GM21367 (cell line): ENCODE measurements at regions not wholly inside any gene's neighbourhood (a gene's known extent, or its start where the extent isn't known, plus 50 kb on each side); places are given as distances from the start of the nearest gene placed in this dataset.

Experiments
- ATAC-seq: cut with Tn5 transposase; IDR thresholded peaks from one replicate; pipeline ENCODE4 v1.9.1; 2021; ENCODE audit not compliant: unreplicated experiment

DNA sequence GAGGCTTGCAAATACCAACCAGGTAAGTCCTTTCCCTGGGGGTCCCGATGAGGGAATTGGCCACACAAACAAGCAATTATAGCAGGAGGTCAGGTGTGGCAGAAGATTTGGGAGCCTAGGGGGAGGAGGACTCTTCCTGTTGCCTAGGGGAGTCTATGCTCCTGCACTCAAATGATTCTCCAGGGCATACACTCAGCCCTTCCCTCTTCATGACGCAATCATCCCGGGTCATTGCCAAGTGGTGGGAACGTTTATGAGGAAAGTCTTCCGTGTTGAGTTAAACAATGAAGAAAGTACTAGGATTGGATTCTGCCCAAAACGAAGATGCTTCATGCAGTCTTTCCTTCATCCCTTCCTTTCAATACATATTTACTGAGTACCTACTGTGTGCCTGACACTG lies 186.5 kb upstream of the TSHZ2 start:
- no peak for ATAC-seq

DNA sequence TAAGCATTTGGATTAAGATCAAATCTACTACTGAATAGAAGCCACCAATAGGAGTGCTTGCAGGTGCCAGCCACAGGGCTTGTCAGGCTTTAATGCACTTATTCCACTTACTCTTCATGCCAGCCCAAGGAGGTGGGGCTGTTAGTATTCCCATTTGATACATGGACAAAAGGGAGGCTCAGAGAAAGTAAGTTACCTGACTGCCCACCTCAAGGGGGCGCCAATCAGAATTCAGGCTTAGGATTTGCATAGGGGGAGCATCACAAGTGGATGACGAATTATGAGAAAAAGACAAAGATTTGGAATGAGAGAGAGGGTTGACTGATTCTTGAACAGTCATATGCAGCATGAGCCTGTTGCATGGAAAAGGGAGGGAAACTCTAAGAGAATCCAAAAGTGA lies 188.4 kb upstream of the TSHZ2 start:
- ATAC-seq, result no peak

- no peak for ATAC-seq
These were observed 191.7 kb upstream of the TSHZ2 start for GRCh38 chr20:52780462-52780861.

GRCh38 chr20:52779125-52779524 lies 193.0 kb upstream of the TSHZ2 start:
- ATAC-seq, result no peak

DNA sequence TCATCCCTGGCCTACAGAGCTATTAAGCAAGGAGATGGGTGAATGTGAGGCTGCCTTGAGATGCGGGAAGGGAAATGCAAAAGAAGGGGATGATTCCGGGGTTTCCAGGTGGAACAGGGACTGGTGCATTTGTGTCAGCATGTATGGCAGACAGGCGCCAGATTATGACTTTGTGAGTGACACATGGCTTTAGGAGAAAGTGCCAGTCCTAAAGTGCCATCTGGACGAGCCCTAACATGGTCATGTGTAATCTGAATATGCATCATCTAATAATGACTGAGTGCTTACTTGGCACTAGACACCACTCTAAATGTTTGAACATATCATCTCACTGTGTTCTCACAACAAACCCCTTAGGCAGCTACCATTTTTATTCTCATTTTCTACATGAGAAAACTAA lies 195.0 kb upstream of the TSHZ2 start:
- no peak for ATAC-seq

GRCh38 chr20:52775786-52776185 lies 196.4 kb upstream of the TSHZ2 start:
- no peak for ATAC-seq

DNA sequence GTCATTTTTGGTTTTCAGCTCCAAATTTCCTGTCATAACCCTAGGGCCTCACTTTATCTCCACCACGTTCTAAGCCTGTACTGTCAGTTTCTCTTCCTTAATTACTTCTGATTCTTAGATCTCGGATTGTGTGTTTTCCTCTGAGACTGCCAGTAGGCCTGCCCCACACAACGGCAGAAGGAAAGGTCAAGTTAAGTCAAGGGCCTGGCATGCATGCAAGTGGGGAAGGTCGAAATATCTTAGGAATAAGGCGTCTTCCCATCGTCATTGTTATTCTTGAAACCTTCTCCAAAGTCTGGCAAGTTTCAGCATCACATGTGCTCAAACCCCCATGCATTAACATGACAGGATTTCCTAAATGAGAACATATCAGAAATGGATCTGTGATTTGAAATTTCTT lies 203.5 kb upstream of the TSHZ2 start:
- no peak for ATAC-seq

GRCh38 chr20:52766645-52767435 lies 205.3 kb upstream of the TSHZ2 start:
- ATAC-seq, result no peak

GRCh38 chr20:52763321-52763853 lies 208.8 kb upstream of the TSHZ2 start:
- no peak for ATAC-seq

GRCh38 chr20:52761867-52762266 lies 210.3 kb upstream of the TSHZ2 start:
- no peak for ATAC-seq

DNA sequence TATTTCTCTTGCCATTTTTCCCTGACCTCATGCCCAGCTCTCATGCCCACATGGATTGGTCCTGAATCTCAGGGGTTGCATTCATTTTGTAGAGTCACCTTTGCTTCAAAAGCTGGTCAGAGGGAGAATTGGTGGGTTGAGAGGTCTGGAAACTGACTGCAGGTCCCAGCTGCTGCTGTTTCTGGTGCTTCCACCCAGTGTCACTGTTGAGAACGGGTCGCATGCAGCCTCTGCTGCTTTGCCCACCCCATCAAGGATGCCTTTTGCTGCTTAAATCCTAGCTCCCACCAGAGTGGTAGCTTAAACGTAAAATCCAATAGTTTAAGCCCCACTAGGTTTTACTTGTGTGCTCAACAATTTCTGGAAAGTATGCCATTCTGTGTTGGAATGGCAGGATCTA lies 211.4 kb upstream of the TSHZ2 start:
- no peak for ATAC-seq

- ATAC-seq, result no peak
These were observed 214.7 kb upstream of the TSHZ2 start for GRCh38 chr20:52757411-52757810.

GRCh38 chr20:52755744-52756143 lies 216.4 kb upstream of the TSHZ2 start:
- no peak for ATAC-seq

GRCh38 chr20:52754366-52754765 lies 217.8 kb upstream of the TSHZ2 start:
- no peak for ATAC-seq

- no peak for ATAC-seq
These were observed 220.1 kb upstream of the TSHZ2 start for GRCh38 chr20:52752023-52752422.

DNA sequence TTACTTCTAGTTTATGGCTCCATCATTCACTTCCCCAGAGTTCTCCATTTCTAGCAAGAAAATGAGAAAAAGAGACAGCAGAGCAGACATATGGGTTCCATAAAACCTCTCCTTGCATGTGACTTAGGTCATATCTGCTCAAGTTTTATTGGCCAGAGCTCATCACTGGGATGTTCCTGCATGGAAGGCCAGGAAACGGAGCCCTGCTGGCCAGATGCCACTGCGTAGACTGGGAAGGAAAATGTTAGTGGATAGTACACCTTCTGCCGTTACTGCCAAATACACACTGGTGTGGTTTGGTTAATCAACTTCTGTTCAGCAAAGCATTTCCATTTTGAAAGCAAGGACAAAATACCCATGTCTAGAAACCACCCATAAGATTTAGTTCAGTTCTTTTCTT lies 220.6 kb upstream of the TSHZ2 start:
- no peak for ATAC-seq

DNA sequence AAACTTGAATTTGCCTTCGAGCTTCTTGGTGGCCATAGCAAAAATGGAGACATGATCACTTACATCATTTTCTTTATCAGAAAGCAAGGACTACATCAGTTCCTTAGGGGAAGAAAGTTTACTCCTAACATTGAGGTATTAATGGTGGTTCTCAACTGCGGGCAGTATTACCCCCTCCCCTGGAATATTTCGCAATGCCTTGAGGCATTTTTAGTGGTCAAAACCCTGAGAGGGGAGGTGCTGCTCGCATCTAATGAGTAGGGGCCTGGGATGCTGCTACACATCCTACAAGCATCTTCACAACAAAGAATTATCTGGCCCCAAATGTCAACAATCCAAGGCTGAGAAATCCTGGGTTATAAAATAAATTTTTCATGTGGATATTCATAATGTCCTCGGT lies 222.2 kb upstream of the TSHZ2 start:
- ATAC-seq, result no peak

DNA sequence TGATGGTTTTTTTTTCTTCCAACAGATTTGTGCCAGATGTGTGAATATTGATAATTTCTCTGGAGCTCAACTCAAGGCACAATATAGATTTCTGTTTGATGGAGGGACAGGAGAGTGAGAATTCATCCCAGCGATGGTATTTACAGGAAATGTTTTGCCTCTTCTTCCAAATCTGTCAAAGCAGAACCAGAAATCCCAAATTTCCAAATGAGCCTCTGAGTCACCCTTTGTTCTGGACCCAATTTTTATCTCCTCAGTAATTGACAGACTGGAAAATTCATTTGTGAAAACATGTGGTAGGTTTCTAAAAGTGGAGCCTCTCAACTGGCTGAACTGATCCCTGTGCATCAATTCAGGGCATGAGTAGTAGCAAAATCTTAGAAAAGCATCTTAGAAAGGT lies 223.2 kb upstream of the TSHZ2 start:
- no peak for ATAC-seq

DNA sequence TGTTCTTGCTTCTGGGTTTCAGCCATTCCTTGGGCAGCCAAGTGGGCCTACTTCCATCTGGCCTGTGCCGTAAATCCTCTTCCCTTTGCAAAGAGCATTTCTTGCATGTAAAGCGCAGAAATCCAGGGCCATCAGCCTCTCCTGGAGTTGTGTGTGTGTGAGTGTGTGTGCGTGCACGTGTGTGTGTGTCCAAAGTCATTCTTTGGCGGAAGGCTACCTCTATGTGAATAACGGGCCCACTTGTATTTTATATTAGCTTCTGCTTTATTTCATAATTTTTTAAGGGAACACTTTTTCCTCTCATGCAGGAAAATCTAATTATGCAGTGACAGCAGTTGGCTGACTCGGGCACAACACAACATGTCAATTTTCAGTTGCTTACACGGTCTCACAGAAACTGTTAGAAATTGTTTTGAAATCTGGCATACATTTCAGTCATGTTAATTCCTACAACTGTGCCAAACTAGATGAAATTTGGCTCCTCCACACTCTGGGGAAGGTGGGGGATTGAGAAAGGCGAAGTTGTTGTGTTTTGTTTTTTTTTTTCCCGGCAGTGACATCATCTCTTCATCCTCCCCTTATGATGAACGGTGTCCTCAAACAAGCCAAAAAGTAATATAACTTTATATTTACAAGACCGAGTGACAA lies 223.7 kb upstream of the TSHZ2 start:
- no peak for ATAC-seq

GRCh38 chr20:52747845-52748284 lies 224.3 kb upstream of the TSHZ2 start:
- ATAC-seq, result no peak

GRCh38 chr20:52746770-52747169 lies 225.4 kb upstream of the TSHZ2 start:
- ATAC-seq, result no peak

DNA sequence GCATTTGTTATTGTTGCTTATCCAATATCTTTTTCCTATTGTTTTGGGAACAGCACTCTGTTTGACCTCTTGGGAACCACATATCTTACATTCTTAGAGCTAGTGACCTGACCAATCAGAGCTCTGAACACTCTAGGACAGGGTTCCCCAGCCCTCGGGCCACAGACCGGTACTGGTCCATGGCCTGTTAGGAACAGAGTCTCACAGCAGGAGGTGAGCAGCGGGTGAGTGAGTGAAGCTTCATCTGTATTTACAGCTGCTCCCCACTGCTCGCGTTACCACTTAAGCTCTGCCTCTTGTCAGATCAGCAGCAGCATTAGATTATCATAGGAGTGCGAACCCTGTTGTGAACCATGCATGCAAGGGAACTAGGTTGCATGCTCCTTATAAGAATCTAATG lies 226.0 kb upstream of the TSHZ2 start:
- no peak for ATAC-seq
